ENCODE measurements at regions not wholly inside any gene's neighbourhood (a gene's known extent, or its start where the extent isn't known, plus 50 kb on each side); places are given as distances from the start of the nearest gene placed in this dataset.

- DNase-seq, result no peak
Measured at GRCh38 chr3:194837457-194838127, 151.9 kb downstream of the FAM43A start.

- DNase-seq, result no peak
Measured at GRCh38 chr3:194838236-194838635, 152.6 kb downstream of the FAM43A start.

GRCh38 chr3:194840661-194841514, 155.2 kb downstream of the FAM43A start:
- no peak for DNase-seq

GRCh38 chr3:194841515-194841841, 155.8 kb downstream of the FAM43A start:
- no peak for DNase-seq

- DNase-seq, result no peak
Measured at GRCh38 chr3:194843556-194843955, 157.9 kb downstream of the FAM43A start.

- no peak for DNase-seq
Measured at GRCh38 chr3:194844046-194844445, 158.4 kb downstream of the FAM43A start.

- no peak for DNase-seq
Measured at GRCh38 chr3:194849166-194849875, 163.6 kb downstream of the FAM43A start.

- no peak for DNase-seq
Measured at GRCh38 chr3:194851254-194851653, 165.6 kb downstream of the FAM43A start.

- no peak for DNase-seq
Measured at GRCh38 chr3:194851941-194852340, 166.3 kb downstream of the FAM43A start.

GRCh38 chr3:194852345-194852744, 166.7 kb downstream of the FAM43A start:
- DNase-seq, result no peak

GRCh38 chr3:194852831-194853508, 167.3 kb downstream of the FAM43A start:
- DNase-seq, result no peak

GRCh38 chr3:194854206-194854605, 168.5 kb downstream of the FAM43A start:
- DNase-seq, result no peak

GRCh38 chr3:194854659-194855390, 169.1 kb downstream of the FAM43A start:
- no peak for DNase-seq

GRCh38 chr3:194856296-194856695, 170.6 kb downstream of the FAM43A start:
- no peak for DNase-seq

GRCh38 chr3:194857469-194858113, 171.9 kb downstream of the FAM43A start:
- no peak for DNase-seq

- no peak for DNase-seq
Measured at GRCh38 chr3:194858382-194858781, 172.7 kb downstream of the FAM43A start.

GRCh38 chr3:194860725-194861124, 175.0 kb downstream of the FAM43A start:
- DNase-seq, result no peak

- DNase-seq, result no peak
Measured at GRCh38 chr3:194861375-194861774, 175.7 kb downstream of the FAM43A start.

GRCh38 chr3:194865061-194865460, 179.4 kb downstream of the FAM43A start:
- DNase-seq, result no peak

- DNase-seq, result no peak
Measured at GRCh38 chr3:194865615-194866014, 179.9 kb downstream of the FAM43A start.

- DNase-seq, result no peak
Measured at GRCh38 chr3:194866236-194866635, 180.6 kb downstream of the FAM43A start.

Data from stimulated activated CD4-positive, alpha-beta T cell treated with anti-CD3 and anti-CD28 coated beads, Interleukin-2, amount 100 ng/mL, for 24 hours (primary cell).